ENCODE measurements at regions not wholly inside any gene's neighbourhood (a gene's known extent, or its start where the extent isn't known, plus 50 kb on each side); places are given as distances from the start of the nearest gene placed in this dataset.
A peak's percentile ranks its signal among the peaks of the same experiment; 100 is the strongest.

GRCh38 chr2:37851428-37851827 is 73.7 kb upstream of the RMDN2 start:
- H3K9me3 ChIP-seq = no peaks in the 10 kb centered on the region
- H3K27me3 ChIP-seq = no peaks in the 10 kb centered on the region
- intact Hi-C loops (cut with DNase I; ENCODE audit: low total_unique reads) = no loop called here
- DNase-seq (ENCODE audit: low spot score in 2 of 2) = no peak
- H3K36me3 ChIP-seq = no peaks in the 10 kb centered on the region
- peaks cover 0 to 3% of the 10 kb centered on the region in 2 donors for H3K4me1 ChIP-seq
- no peak for TF ChIP-seq POLR2A (IDR thresholded peaks at IDR 0.05)
- no peak for TF ChIP-seq POLR2AphosphoS5 (IDR thresholded peaks at IDR 0.05)
- TF ChIP-seq, protein P1, sequence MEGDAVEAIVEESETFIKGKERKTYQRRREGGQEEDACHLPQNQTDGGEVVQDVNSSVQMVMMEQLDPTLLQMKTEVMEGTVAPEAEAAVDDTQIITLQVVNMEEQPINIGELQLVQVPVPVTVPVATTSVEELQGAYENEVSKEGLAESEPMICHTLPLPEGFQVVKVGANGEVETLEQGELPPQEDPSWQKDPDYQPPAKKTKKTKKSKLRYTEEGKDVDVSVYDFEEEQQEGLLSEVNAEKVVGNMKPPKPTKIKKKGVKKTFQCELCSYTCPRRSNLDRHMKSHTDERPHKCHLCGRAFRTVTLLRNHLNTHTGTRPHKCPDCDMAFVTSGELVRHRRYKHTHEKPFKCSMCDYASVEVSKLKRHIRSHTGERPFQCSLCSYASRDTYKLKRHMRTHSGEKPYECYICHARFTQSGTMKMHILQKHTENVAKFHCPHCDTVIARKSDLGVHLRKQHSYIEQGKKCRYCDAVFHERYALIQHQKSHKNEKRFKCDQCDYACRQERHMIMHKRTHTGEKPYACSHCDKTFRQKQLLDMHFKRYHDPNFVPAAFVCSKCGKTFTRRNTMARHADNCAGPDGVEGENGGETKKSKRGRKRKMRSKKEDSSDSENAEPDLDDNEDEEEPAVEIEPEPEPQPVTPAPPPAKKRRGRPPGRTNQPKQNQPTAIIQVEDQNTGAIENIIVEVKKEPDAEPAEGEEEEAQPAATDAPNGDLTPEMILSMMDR (IDR thresholded peaks at IDR 0.05) = no peak
- peak overlapping the region in 1 of 2 donors; percentile 8 for H3K27ac ChIP-seq
- no peak overlapping the region for H3K4me3 ChIP-seq

DNA sequence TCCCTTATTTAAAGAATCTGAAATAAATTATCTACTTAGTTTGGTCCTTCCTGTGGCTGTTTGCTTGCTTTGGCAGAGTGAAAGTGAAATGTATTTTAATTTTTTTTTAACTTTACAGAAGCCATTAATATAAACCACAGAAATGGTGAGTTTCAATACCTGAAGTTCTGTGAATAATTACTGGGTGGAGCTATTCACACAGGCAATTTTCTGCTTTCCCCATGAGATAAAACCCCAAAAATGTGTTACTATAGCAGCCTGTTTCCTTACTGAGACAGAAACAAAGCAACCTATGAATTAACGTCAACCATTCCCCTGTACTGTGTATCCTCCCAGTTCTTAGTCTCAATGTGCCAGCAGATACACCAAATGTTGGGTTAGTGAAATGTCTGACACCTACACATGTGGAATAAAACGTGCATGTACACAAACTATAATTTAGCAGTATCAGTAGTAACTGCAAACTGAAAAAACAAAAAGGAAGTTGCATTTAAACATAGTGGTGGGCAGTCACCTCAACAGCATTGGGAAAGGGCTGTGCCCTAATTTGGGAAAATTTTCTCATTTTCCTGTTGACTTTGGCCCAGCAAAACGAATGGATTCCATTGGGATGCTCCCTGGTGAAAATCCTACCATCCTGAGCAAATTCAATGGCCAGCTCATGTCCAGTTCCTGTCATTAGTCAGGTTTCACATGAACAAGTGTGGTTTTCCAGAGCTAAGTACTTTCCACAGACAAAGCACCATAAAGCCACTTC is 73.1 kb upstream of the RMDN2 start:
- Histone ChIP-seq H3K9me3 (no peaks in the 10 kb centered on the region), H3K4me3 (no peak overlapping the region), H3K27ac (peak overlapping the region in 1 of 2 donors; percentile 38), H3K36me3 (no peaks in the 10 kb centered on the region), H3K27me3 (no peaks in the 10 kb centered on the region), H3K4me1 (peaks cover 0 to 3% of the 10 kb centered on the region in 2 donors)
- TF ChIP-seq, protein P1 (IDR thresholded peaks at IDR 0.05) = no peak
- no peak for TF ChIP-seq POLR2AphosphoS5 (IDR thresholded peaks at IDR 0.05)
- no peak for TF ChIP-seq POLR2A (IDR thresholded peaks at IDR 0.05)
- intact Hi-C loops (cut with DNase I; ENCODE audit: low total_unique reads) = no loop called here
- no peak for DNase-seq (ENCODE audit: low spot score in 2 of 2)

DNA sequence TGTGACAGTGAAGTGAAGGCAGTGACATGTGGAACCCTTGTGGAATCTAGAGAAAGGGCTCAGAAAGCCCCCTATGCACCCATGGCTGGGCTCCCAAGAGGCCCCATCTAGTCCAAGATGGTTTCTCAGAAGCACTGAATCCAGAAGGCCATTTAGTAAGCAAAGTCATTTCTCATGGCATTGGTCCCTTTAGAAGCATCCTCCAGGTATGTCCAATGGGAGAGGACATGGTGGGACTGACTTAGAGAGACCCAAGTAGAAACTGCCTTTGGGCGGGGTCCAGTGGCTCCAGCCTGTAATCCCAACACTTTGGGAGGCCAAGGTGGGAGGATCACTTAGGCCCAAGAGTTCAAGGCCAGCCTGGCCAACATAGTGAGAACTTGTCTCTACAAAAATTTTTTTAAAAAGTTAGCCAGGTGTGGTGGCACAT is 72.5 kb upstream of the RMDN2 start:
- Histone ChIP-seq H3K27ac (peak overlapping the region in 1 of 2 donors; percentile 38), H3K4me3 (no peak overlapping the region), H3K4me1 (peaks cover 0 to 3% of the 10 kb centered on the region in 2 donors), H3K27me3 (no peaks in the 10 kb centered on the region), H3K9me3 (no peaks in the 10 kb centered on the region), H3K36me3 (no peaks in the 10 kb centered on the region)
- TF ChIP-seq, protein P1 (IDR thresholded peaks at IDR 0.05) = no peak
- no peak for TF ChIP-seq POLR2AphosphoS5 (IDR thresholded peaks at IDR 0.05)
- TF ChIP-seq POLR2A (IDR thresholded peaks at IDR 0.05) = no peak
- no peak for DNase-seq (ENCODE audit: low spot score in 2 of 2)
- intact Hi-C loops (cut with DNase I; ENCODE audit: low total_unique reads) = no loop called here

- no peaks in the 10 kb centered on the region for H3K27me3 ChIP-seq
- no peaks in the 10 kb centered on the region for H3K36me3 ChIP-seq
- H3K9me3 ChIP-seq = peaks cover 8 to 10% of the 10 kb centered on the region in 2 donors
- no peak for TF ChIP-seq POLR2AphosphoS5 (IDR thresholded peaks at IDR 0.05)
- no peak for TF ChIP-seq POLR2A (IDR thresholded peaks at IDR 0.05)
- TF ChIP-seq, protein P1 (IDR thresholded peaks at IDR 0.05) = no peak
- H3K4me1 ChIP-seq = peaks cover 0 to 6% of the 10 kb centered on the region in 2 donors
- H3K27ac ChIP-seq = peak overlapping the region; percentile 79
- intact Hi-C loops (cut with DNase I; ENCODE audit: low total_unique reads) = no loop called here
- no peak for DNase-seq (ENCODE audit: low spot score in 2 of 2)
- peak overlapping the region in 1 of 3 donors; percentile 39 for H3K4me3 ChIP-seq
Observed at GRCh38 chr2:37854676-37855282, 70.3 kb upstream of the RMDN2 start.
